Colon (tissue), 2 donors: ENCODE measurements at regions not wholly inside any gene's neighbourhood (a gene's known extent, or its start where the extent isn't known, plus 50 kb on each side); places are given as distances from the start of the nearest gene placed in this dataset.
"Not testable (repeated sequence)": the region's sequence is repeated elsewhere in the genome, so short reads cannot be mapped to it uniquely, and the experiment has no call there.

Experiments
- FAIRE-seq: peaks from 2 replicates; lab custom pipeline; 2012; peaks lifted over from hg19 to GRCh38; lab: Jason Lieb, UNC
- donor health status: control.
- donor health status: control.

GRCh38 chr3:193803288-193803687 lies 210.3 kb downstream of the OPA1 start:
- no peak for FAIRE-seq

DNA sequence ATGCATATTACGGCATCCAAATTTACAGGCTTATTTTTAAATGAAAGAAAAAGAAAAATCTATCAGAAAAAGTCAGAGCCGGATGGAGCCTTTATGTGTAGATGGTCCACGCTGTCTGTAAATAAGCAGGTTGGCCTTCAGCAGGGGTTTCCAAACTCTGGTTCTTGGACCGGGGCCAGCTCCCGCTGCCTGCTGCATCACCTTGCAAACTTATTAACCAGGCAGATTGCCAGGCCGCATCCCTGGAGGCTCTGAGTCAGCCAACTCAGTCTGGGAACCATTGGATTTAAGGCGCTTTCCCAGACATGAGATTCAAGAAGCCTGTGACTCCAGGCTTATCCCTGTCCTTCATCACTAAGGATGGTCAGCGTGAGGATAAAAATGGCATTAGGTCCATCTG lies 212.4 kb downstream of the OPA1 start:
- FAIRE-seq: no peak

- FAIRE-seq: no peak
Observed at GRCh38 chr3:193808317-193808716, 215.3 kb downstream of the OPA1 start.

DNA sequence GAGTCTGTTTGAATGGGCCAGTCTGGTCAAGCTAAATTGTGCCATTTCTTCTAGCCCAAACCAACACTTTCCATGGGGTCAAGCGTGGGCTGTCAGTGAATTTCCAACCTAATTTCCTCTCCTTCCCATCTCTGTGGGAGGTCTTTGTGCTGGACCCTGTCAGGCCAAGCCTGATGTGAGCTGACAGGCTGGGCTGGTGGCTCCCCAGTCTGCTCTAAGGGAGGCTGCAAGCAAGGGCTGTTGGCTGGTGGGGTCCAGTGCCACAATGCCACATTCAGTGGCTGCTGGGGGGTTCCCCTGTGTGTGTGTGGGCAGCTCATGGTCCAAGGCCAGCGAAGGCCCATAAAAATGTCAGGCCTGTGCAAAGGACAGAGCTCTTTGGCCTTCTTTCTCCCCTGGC lies 216.1 kb downstream of the OPA1 start:
- FAIRE-seq: no peak

DNA sequence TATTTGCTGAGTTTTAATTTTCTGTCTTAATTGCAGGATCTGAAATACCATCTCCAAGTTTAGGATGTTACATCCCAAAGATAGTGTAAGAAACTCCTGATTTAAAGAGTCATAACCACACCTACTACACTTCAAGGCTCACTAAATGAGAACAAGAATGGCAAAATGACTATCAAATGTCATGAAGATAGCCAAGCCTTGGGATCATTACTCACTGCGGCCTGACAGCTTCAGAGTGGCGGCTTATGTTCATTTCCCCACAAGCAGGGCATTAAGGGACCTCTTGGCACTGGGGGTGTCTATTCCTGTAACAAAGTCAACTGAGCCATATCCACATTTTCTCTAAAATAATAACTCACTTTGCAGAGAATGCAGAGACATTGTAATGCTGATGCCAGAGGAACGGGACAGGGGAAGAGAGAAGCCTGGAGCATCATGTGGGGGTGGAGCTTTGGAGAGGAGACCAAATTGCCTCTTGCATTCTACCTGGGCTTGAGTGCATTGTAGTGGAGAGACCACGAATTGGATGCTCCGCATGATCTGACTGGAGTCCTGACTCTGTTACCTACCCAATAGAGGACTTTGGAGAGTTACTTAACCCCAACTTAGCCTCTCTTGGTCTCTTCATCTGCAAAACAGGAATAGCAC lies 219.2 kb downstream of the OPA1 start:
- FAIRE-seq: no peak

- FAIRE-seq: no peak
Observed at GRCh38 chr3:193812791-193813500, 219.9 kb downstream of the OPA1 start.

- FAIRE-seq: no peak
Observed at GRCh38 chr3:193813501-193813830, 220.5 kb downstream of the OPA1 start.

- FAIRE-seq: no peak
Observed at GRCh38 chr3:193814166-193814892, 221.3 kb downstream of the OPA1 start.

DNA sequence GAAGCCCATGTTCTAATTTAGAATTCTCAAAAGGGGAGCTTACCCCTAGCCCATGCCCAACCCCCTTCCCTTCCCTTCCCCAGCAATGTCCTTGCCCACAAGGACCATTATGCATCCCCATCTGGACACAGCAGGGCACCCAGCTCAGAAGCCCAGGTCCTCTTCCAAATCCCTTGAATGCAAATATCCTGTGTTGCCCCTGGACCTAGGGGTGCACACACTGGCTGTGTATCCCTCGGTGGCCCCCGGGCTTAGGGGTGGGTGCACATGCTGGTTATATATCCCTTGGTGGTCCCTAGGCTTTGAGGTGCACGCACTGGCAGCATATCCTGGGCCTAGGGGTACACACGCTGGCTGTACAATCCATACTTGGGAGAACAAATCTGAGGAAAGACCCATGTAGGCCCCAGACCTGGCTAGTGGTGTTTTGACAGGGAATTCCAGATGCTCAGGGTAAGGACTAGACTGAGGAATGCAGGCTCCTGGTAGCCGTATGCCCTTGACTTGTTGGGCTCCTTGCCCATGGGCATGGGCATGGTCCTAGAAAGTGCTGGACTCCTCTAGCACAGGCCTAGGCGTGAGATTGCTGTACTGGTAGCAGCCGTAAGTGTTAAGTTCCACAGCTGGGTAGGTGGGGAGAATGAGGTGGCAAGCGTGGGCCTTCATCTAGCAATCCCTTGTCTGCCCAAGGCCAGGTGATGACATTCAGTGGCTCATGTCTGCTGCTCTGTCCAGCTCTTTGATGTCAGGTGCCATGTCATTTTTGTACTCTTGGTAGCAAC lies 222.4 kb downstream of the OPA1 start:
- FAIRE-seq: no peak

DNA sequence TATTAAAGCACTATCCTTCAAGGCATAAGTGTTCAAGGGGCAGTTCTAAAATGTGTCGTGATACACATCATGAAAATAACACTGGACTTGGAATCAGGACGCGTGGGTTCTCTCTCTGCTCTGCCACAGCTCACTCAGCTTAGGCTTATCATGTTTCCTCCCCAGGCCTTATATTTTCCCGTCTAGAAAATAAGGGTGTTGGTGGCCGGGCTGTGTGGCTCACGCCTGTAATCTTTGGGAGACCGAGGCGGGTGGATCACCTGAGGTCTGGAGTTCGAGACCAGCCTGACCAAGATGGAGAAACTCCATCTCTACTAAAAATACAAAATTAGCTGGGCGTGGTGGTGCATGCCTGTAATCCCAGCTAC lies 223.0 kb downstream of the OPA1 start:
- FAIRE-seq: no peak

DNA sequence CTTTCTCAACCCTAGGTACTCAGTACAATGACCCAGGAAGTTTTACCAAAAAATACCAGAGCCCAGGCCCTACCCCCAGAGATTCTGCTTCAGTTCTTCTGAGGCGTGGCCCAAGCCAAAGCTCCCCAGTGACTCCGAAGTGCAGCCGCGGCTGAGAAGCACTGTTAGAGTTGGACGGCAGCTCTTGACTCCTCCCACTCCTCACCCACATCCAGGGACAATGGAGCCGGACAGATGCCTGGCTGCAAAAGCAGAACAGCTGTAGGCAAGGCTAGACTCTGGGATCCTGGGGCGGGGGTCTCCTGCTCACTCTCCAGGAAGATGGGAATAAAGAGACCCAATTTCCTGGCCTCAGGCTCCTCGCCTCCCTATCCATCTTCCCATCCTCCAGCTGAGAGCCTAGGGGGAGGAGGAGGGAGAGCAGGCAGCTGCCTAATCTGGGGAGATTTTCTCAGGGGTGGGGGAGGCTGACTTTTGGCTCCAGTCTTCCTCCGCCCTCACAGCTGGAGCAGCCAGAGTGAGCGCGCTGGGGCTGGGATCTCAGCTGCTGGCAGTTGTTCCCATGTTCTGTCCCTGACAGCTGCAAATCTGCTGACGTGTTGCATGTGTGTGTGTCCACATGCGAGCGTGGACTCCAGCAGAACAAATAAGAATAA lies 223.8 kb downstream of the OPA1 start:
- FAIRE-seq: no peak

GRCh38 chr3:193819117-193820010 lies 226.4 kb downstream of the OPA1 start:
- FAIRE-seq: no peak

DNA sequence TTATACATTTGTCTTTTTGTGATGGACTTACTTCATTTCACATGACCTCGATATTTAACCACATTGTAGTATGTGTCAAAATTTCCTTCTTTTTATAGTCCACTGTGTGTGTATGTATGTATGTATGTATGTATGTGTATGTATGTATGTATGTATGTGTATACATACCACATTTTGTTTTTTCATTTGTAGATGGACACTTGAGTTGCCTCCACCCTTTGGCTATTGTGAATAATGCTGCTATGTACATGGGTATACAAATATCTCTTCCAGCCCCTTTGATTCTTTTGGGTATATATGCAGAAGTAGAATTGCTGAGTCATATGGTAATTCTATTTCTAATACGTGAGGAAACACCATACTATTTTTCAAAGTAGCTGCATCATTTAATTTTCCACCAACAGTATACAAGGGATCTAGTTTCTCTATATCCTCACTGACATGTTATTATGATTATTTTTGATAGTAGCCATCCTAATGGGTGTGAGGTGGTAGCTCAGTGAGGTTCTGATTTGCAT lies 228.2 kb downstream of the OPA1 start:
- no peak for FAIRE-seq

- no peak for FAIRE-seq
Observed at GRCh38 chr3:193822492-193823212, 229.6 kb downstream of the OPA1 start.

DNA sequence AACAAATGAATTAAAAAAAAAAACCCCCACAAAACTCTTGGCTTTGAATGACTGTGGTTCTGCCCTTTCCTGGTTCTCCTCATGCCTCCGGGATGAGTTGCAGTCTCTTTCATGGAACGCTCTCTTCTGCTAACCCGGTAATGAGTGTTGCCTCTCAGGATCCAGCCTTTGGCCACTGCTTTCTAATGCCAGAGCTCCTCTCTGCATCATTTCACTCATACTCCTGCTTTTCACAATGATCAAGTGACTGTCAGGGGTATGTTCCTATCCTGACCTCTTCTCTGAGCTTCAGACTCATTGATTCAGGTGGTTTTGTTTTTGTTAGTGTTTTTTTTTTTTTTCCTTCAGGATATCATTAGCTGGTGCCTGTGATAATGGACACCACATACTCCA lies 230.2 kb downstream of the OPA1 start:
- not testable (repeated sequence) for FAIRE-seq

- peak; percentile 45 for FAIRE-seq
Observed at GRCh38 chr3:193824365-193824764, 231.4 kb downstream of the OPA1 start.

DNA sequence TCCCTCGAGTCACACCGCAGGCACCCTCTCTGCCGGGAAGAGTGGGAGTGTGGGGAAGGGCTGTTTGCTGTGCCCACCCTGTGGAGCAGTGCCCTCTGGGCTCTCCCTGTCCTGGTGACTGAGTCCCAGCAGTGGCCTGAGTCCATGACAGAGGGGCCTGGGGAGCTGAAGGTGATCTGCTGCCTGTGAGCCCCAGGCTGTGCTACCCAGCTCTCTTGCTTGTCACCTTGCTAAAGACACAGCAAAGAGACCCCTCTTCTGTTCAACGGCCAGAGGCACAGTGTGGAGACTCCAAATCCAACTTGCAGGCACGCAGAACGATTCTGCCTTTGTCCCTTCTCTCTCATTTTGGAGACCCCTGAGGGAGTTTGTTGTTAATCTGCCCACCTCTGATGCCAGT lies 232.6 kb downstream of the OPA1 start:
- no peak for FAIRE-seq

- no peak for FAIRE-seq
Observed at GRCh38 chr3:193826159-193826795, 233.3 kb downstream of the OPA1 start.

GRCh38 chr3:193827040-193827669 lies 234.1 kb downstream of the OPA1 start:
- no peak for FAIRE-seq
